GM12865 (cell line): ENCODE measurements at regions not wholly inside any gene's neighbourhood (a gene's known extent, or its start where the extent isn't known, plus 50 kb on each side); places are given as distances from the start of the nearest gene placed in this dataset.

Experiments used
- DNase-seq: peaks from one replicate; pipeline ENCODE4 v3.0.0; 2010; ENCODE audit warnings: low read depth
- H3K4me3 ChIP-seq: 2 replicates; pipeline ENCODE4 v1.5.1; 2011; ENCODE audit warnings: mild to moderate bottlenecking, low read depth, low read length, control low read depth
- CTCF ChIP-seq: IDR thresholded peaks from 2 replicates; pipeline ENCODE4 v1.5.1; 2011; ENCODE audit warnings: low read length, control low read depth, low read depth, inconsistent platforms; ENCODE audit not compliant: insufficient read depth; ENCODE audit errors: missing control alignments

GRCh38 chr2:82796132-82796531 lies 1662.9 kb downstream of the SUCLG1 start:
- no peak overlapping the region for H3K4me3 ChIP-seq
- DNase-seq, result no peak
- no peak for TF ChIP-seq CTCF

- no peak overlapping the region for H3K4me3 ChIP-seq
- DNase-seq, result no peak
- no peak for TF ChIP-seq CTCF
These were observed 1663.6 kb downstream of the SUCLG1 start for GRCh38 chr2:82795446-82795845.

GRCh38 chr2:82793711-82794435 lies 1665.2 kb downstream of the SUCLG1 start:
- no peak overlapping the region for H3K4me3 ChIP-seq
- no peak for DNase-seq
- no peak for TF ChIP-seq CTCF

GRCh38 chr2:82792316-82792715 lies 1666.8 kb downstream of the SUCLG1 start:
- no peak for DNase-seq
- TF ChIP-seq CTCF, result no peak

GRCh38 chr2:82790206-82791021 lies 1668.7 kb downstream of the SUCLG1 start:
- TF ChIP-seq CTCF, result no peak
- H3K4me3 ChIP-seq, result no peak overlapping the region
- DNase-seq, result no peak

More at GRCh38 chr2:82792316-82792715, 1666.8 kb downstream of the SUCLG1 start:
- no peak overlapping the region for H3K4me3 ChIP-seq

- no peak for DNase-seq
- TF ChIP-seq CTCF, result no peak
- no peak overlapping the region for H3K4me3 ChIP-seq
These were observed 1669.3 kb downstream of the SUCLG1 start for GRCh38 chr2:82789851-82790205.
